HL-60 (cell line): ENCODE measurements at regions not wholly inside any gene's neighbourhood (a gene's known extent, or its start where the extent isn't known, plus 50 kb on each side); places are given as distances from the start of the nearest gene placed in this dataset.

Experiments
- DNase-seq, 2 experiments: peaks; one replicate each; pipeline ENCODE4 v3.0.0-alpha.2; 2010 to 2020; ENCODE audit warnings: low read depth in 1 of 2, low spot score in 1 of 2
- H3K27ac ChIP-seq: fragments of 250-450 bp; sonication (Bioruptor Pico); replicated peaks from 2 replicates; pipeline ENCODE4 v1.5.1; 2020; ENCODE audit warnings: mild to moderate bottlenecking, moderate library complexity
- H3K27me3 ChIP-seq: fragments of 250-450 bp; sonication (Bioruptor Pico); 2 replicates; pipeline ENCODE4 v1.5.1; 2021; ENCODE audit warnings: mild to moderate bottlenecking, moderate library complexity; ENCODE audit not compliant: insufficient read depth, poor library complexity, severe bottlenecking
- H3K4me3 ChIP-seq: replicated peaks from 2 replicates; pipeline ENCODE4 v1.5.1; 2011; ENCODE audit warnings: mild to moderate bottlenecking, control low read depth, low read length; ENCODE audit not compliant: insufficient read depth
- GABPA ChIP-seq: IDR thresholded peaks from 2 replicates; pipeline ENCODE4 v1.6.1; 2012; ENCODE audit warnings: low read depth
- POLR2AphosphoS5 ChIP-seq: IDR thresholded peaks from 2 replicates; pipeline ENCODE4 v1.6.1; 2012; ENCODE audit warnings: low read depth
- REST ChIP-seq: IDR thresholded peaks from 2 replicates; pipeline ENCODE4 v1.6.1; 2012; ENCODE audit warnings: low read depth; ENCODE audit not compliant: insufficient replicate concordance
- SPI1 ChIP-seq: IDR thresholded peaks from 2 replicates; pipeline ENCODE4 v1.6.1; 2012; ENCODE audit warnings: low read depth, mild to moderate bottlenecking, borderline replicate concordance
- TF ChIP-seq, protein P1 (sequence below): IDR thresholded peaks from one replicate; pipeline ENCODE4 v1.5.1; 2011; ENCODE audit warnings: low read length, control low read depth, inconsistent platforms; ENCODE audit not compliant: insufficient read depth

DNA sequence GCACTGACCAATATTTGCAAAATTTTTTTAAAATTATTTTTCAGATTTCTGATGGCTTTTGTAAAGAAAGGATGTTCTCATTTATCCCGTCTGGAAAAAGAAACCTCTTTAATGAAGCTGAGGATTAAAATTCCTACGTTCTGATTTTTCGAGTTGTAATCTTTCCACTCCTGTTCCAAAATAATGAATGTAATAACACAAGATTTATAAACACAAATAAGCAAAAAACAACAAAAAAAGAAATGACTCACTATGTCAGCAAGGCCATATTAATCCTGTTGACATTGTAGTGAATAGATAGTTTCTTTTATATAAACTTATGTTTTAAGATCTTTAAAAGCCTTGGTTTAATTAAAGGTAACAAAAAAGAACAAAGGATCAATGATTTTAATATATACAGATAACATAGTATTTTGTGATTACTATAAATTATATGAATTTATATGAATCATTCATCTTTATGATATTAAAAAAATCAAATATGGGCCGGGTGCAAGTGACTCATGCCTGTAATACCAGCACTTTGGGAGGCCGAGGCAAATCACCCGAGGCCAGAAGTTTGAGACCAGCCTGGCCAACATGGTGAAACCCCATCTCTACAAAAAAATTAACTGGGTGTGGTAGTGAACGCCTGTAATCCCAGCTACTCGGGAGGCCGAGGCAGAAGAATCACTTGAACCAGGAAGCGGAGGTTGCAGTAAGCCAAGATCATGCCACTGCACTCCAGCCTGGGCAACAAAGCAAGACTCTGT is 336.6 kb upstream of the DAB2 start:
- TF ChIP-seq REST (no peak), GABPA (no peak), POLR2AphosphoS5 (no peak), SPI1 (no peak)
- TF ChIP-seq, protein P1, sequence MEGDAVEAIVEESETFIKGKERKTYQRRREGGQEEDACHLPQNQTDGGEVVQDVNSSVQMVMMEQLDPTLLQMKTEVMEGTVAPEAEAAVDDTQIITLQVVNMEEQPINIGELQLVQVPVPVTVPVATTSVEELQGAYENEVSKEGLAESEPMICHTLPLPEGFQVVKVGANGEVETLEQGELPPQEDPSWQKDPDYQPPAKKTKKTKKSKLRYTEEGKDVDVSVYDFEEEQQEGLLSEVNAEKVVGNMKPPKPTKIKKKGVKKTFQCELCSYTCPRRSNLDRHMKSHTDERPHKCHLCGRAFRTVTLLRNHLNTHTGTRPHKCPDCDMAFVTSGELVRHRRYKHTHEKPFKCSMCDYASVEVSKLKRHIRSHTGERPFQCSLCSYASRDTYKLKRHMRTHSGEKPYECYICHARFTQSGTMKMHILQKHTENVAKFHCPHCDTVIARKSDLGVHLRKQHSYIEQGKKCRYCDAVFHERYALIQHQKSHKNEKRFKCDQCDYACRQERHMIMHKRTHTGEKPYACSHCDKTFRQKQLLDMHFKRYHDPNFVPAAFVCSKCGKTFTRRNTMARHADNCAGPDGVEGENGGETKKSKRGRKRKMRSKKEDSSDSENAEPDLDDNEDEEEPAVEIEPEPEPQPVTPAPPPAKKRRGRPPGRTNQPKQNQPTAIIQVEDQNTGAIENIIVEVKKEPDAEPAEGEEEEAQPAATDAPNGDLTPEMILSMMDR, result no peak
- Histone ChIP-seq H3K27ac (no peak overlapping the region; the same call in 1 of the 2 replicates), H3K4me3 (no peak overlapping the region), H3K27me3 (no peaks in the 10 kb centered on the region)
- DNase-seq, result no peak

GRCh38 chr5:39760385-39761198 is 335.8 kb upstream of the DAB2 start:
- Histone ChIP-seq H3K27ac (peak overlapping the region; percentile 36), H3K27me3 (no peaks in the 10 kb centered on the region), H3K4me3 (no peak overlapping the region)
- peak; percentile 49 to 71 for DNase-seq
- TF ChIP-seq POLR2AphosphoS5 (peak; percentile 37; the same call in 1 of the 2 replicates), GABPA (no peak)

- H3K4me3 ChIP-seq, result no peak overlapping the region
- no peak overlapping the region for H3K27ac ChIP-seq
- no peak for TF ChIP-seq POLR2AphosphoS5
- TF ChIP-seq GABPA, result no peak
- TF ChIP-seq SPI1, result no peak
- no peak for TF ChIP-seq REST
- TF ChIP-seq, protein P1, result no peak
- H3K27me3 ChIP-seq, result no peaks in the 10 kb centered on the region
- DNase-seq, result peak in 1 of 2 experiments; percentile 7
Observed at GRCh38 chr5:39759701-39760100, 334.9 kb upstream of the DAB2 start.

DNA sequence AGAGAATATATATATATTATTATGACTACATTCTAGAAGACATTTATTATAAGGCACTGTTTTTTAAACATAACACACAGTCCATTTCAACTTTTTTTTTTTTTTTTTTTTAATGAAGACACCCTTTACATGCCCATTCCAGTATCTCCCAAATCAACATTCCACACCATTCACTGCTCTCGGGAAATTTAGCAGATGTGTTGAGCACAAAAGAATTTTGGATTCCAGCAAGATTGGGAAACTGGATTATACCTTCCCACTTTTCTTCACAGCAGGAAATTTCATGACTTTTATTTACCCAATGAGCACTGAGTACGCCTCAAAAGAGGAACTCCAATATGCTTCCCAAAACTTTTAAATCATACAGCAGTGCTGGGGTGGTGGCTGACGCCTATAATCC is 333.6 kb upstream of the DAB2 start:
- DNase-seq, result no peak
- peak; percentile 54 for TF ChIP-seq SPI1
- TF ChIP-seq, protein P1, result no peak
- H3K27ac ChIP-seq, result no peak overlapping the region

More for the DNA sequence above, 333.6 kb upstream of the DAB2 start:
- H3K4me3 ChIP-seq, result no peak overlapping the region
- no peaks in the 10 kb centered on the region for H3K27me3 ChIP-seq
